PC-9 (cell line): ENCODE measurements at regions not wholly inside any gene's neighbourhood (a gene's known extent, or its start where the extent isn't known, plus 50 kb on each side); places are given as distances from the start of the nearest gene placed in this dataset.
"Not testable (repeated sequence)": the region's sequence is repeated elsewhere in the genome, so short reads cannot be mapped to it uniquely, and the experiment has no call there.

ENCODE experiments used
- EZH2 ChIP-seq: fragments of 200-600 bp; sonication (generic); IDR thresholded peaks from 2 replicates; pipeline ENCODE4 v1.8.0; 2017; ENCODE audit warnings: antibody characterized with exemption, low read depth
- TF ChIP-seq, protein P1 (sequence below): fragments of 200-600 bp; sonication (generic); conservative IDR thresholded peaks from 2 replicates; pipeline ENCODE4 v1.6.1; 2017; ENCODE audit warnings: mixed run types, antibody characterized with exemption, mild to moderate bottlenecking, moderate library complexity

DNA sequence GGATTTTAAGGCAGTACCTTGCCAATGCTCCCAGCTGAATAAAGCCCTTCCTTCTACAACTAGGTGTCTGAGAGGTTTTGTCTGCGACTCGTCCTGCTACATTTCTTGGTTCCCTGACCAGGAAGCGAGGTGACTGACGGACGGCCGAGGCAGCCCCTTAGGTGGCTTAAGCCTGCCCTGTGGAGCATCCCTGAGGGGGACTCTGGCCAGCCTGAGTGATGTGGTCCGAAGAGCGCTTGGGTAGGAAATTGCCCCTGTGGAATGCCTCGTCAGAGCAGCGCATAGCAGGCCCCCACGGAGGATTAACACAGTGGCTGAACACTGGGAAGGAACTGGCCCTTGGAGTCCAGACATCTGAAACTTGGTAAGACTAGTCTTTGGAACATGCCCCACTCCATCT is 210.9 kb upstream of the CNTN3 start:
- TF ChIP-seq, protein P1, sequence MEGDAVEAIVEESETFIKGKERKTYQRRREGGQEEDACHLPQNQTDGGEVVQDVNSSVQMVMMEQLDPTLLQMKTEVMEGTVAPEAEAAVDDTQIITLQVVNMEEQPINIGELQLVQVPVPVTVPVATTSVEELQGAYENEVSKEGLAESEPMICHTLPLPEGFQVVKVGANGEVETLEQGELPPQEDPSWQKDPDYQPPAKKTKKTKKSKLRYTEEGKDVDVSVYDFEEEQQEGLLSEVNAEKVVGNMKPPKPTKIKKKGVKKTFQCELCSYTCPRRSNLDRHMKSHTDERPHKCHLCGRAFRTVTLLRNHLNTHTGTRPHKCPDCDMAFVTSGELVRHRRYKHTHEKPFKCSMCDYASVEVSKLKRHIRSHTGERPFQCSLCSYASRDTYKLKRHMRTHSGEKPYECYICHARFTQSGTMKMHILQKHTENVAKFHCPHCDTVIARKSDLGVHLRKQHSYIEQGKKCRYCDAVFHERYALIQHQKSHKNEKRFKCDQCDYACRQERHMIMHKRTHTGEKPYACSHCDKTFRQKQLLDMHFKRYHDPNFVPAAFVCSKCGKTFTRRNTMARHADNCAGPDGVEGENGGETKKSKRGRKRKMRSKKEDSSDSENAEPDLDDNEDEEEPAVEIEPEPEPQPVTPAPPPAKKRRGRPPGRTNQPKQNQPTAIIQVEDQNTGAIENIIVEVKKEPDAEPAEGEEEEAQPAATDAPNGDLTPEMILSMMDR: not testable (repeated sequence)
- TF ChIP-seq EZH2: not testable (repeated sequence)
